ENCODE measurements at regions not wholly inside any gene's neighbourhood (a gene's known extent, or its start where the extent isn't known, plus 50 kb on each side); places are given as distances from the start of the nearest gene placed in this dataset.

DNA sequence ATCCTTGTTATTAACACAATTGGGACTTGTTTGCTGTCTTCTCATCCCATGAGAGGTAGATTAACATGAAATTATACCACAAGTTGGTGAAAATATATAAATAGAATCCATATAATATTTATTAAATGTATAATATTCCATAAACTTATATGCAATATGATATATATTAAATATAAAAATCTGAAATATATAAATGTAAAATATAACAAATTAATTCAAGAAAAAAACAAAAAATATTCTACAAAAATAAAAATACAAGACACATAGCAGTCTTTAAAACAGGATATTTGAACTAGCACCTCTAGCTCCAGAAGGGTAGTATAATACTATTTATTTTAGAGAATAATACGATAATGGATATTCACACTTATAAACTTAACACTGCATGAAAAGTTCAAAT, 603.3 kb upstream of the FLRT2 start:
- ATAC-seq (peak in 1 of 4 donors; percentile 20), FAIRE-seq (peak; percentile 86), DNase-seq (no peak)
- Histone ChIP-seq H3K4me3 (no peak overlapping the region), H3K36me3 (no peaks in the 10 kb centered on the region), H3K27me3 (no peaks in the 10 kb centered on the region), H3K27ac (no peak overlapping the region), H3K9me3 (no peaks in the 10 kb centered on the region), H3K4me1 (peaks cover 0 to 7% (median 0%) of the 10 kb centered on the region in 3 donors)
- WGBS, 2 donors: 39 to 49% methylated on average over 1 of the region's 1 CpG
- intact Hi-C loops (cut with DNase I): no loop called here
- TF ChIP-seq, protein P1, sequence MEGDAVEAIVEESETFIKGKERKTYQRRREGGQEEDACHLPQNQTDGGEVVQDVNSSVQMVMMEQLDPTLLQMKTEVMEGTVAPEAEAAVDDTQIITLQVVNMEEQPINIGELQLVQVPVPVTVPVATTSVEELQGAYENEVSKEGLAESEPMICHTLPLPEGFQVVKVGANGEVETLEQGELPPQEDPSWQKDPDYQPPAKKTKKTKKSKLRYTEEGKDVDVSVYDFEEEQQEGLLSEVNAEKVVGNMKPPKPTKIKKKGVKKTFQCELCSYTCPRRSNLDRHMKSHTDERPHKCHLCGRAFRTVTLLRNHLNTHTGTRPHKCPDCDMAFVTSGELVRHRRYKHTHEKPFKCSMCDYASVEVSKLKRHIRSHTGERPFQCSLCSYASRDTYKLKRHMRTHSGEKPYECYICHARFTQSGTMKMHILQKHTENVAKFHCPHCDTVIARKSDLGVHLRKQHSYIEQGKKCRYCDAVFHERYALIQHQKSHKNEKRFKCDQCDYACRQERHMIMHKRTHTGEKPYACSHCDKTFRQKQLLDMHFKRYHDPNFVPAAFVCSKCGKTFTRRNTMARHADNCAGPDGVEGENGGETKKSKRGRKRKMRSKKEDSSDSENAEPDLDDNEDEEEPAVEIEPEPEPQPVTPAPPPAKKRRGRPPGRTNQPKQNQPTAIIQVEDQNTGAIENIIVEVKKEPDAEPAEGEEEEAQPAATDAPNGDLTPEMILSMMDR (IDR thresholded peaks at IDR 0.05): no peak

DNA sequence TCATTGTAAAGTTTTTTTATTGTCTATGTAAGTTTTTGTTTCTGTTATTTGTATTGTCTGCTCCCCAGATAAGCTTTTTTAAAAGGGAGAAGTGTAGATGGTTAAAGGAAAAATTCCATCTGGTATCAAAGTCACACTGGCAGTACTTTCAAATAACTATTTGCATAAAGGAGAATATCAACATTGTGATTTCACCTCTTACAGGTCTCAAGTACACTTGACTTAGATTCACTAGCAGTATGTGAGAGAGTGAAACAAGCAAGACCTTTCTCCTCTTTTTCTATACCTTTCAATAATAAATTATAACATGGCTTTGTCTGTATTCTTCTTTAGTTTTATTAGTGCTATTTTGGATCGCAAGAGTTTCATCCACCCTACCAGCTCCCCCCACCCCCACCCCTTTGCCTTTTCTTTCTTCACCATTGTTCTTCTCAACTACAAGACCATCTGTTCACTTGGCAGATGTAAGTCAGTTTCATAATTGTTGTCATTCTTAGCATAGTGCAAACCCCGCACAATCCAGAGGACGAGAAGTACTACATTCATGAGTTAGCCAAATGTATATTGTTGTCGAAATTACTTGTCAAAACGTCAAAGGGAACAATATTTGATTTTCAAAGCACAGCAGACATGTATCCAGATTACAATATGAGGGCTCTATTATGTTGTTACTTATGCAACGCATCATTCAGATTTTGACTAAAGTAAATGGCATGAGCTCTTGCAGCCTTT, 602.7 kb upstream of the FLRT2 start:
- intact Hi-C loops (cut with DNase I): no loop called here

DNA sequence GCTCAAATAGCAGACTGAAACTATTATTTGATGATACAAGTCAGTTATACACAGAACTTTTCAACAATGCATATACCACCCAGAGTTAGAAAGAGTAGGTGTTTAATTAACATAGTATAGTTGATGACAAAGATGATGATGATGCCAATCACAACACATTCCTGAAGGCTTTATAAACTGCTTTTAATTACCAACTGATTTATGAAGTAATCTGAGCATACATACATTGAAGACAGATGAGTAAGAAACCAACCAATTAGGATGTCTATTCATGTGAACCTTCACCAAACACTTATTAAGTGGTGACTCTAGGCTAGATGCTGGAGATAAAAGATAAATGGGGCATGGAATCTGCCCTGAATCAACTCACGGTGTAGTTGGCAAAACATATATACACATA, 600.9 kb upstream of the FLRT2 start:
- H3K4me3 ChIP-seq: no peak overlapping the region
- no peaks in the 10 kb centered on the region for H3K9me3 ChIP-seq
- H3K36me3 ChIP-seq: no peaks in the 10 kb centered on the region
- DNase-seq (no peak), FAIRE-seq (no peak), ATAC-seq (no peak)
- no peak overlapping the region for H3K27ac ChIP-seq
- intact Hi-C loops (cut with DNase I): no loop called here
- WGBS, 2 donors: 90% methylated on average over 1 of the region's 1 CpG
- H3K27me3 ChIP-seq: no peaks in the 10 kb centered on the region
- H3K4me1 ChIP-seq: peaks cover 0 to 7% (median 0%) of the 10 kb centered on the region in 3 donors
- TF ChIP-seq, protein P1 (IDR thresholded peaks at IDR 0.05): no peak

More for the DNA sequence above, 602.7 kb upstream of the FLRT2 start:
- TF ChIP-seq, protein P1 (IDR thresholded peaks at IDR 0.05): no peak
- ATAC-seq (peak; percentile 84 to 96 (median 90)), DNase-seq (no peak), FAIRE-seq (no peak)
- H3K27ac ChIP-seq: no peak overlapping the region
- no peaks in the 10 kb centered on the region for H3K27me3 ChIP-seq
- no peaks in the 10 kb centered on the region for H3K9me3 ChIP-seq
- peak overlapping the region in 1 of 4 donors; percentile 2 for H3K4me3 ChIP-seq
- no peaks in the 10 kb centered on the region for H3K36me3 ChIP-seq
- WGBS, 2 donors: 36 to 37% methylated on average over 6 of the region's 6 CpGs
- peaks cover 0 to 7% (median 0%) of the 10 kb centered on the region in 3 donors for H3K4me1 ChIP-seq

DNA sequence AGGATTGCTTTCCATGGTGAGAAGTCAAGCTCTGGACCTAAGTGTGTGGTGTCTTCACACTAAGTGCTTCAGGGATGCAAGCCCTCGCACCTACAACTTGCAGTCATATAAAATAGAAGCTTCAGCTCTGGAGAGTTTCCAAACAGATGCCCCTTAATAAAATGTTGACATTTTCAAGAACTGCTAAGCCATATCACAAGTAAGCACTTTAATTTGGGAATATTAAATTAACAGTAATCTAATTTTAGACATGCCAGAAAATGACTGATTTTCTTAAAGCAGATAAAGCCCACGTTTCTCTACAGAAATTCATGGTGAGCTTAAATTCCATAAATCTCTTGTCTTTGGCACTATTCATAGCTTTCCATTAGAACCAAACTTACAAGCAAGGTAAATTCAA, 600.1 kb upstream of the FLRT2 start:
- ATAC-seq (no peak), FAIRE-seq (no peak), DNase-seq (no peak)
- TF ChIP-seq, protein P1 (IDR thresholded peaks at IDR 0.05): no peak
- Histone ChIP-seq H3K36me3 (no peaks in the 10 kb centered on the region), H3K27ac (no peak overlapping the region), H3K4me1 (peaks cover 0 to 7% (median 0%) of the 10 kb centered on the region in 3 donors), H3K27me3 (no peaks in the 10 kb centered on the region), H3K9me3 (no peaks in the 10 kb centered on the region), H3K4me3 (no peak overlapping the region)
- intact Hi-C loops (cut with DNase I): no loop called here
- WGBS, 2 donors: 67 to 68% methylated on average over 2 of the region's 2 CpGs

DNA sequence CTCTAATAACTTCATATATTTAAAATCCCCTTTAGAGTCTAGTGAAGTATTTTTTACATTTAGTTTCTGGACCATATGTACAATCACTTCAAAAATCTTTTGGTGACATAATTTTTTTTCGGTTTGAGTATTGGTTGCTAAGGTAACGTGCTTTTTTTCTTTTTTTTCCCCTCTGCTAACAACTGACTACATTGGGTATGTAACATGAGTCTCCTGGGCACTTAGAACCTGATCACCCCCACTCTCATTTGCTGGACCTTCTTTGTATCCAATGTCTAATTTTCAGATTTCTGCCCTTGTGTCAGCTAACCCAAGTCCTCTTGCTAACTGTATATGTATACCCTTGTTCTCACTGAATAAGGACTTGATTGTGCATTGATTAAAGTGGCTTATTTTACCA, 592.9 kb upstream of the FLRT2 start:
- FAIRE-seq (no peak), ATAC-seq (peak in 2 of 4 donors; percentile 85 to 87)

More for the DNA sequence above, 592.9 kb upstream of the FLRT2 start:
- no peak for DNase-seq
- no peaks in the 10 kb centered on the region for H3K4me1 ChIP-seq
- TF ChIP-seq, protein P1 (IDR thresholded peaks at IDR 0.05): no peak
- H3K27ac ChIP-seq: no peak overlapping the region
- 37 to 41% methylated on average over 2 of the region's 2 CpGs for WGBS, 2 donors
- no peaks in the 10 kb centered on the region for H3K27me3 ChIP-seq
- H3K36me3 ChIP-seq: no peaks in the 10 kb centered on the region
- intact Hi-C loops (cut with DNase I): no loop called here
- no peaks in the 10 kb centered on the region for H3K9me3 ChIP-seq
- no peak overlapping the region for H3K4me3 ChIP-seq
